Stimulated activated CD4-positive, alpha-beta T cell treated with anti-CD3 and anti-CD28 coated beads, Interleukin-15, amount 100 ng/mL, for 24 hours (primary cell): ENCODE measurements at regions not wholly inside any gene's neighbourhood (a gene's known extent, or its start where the extent isn't known, plus 50 kb on each side); places are given as distances from the start of the nearest gene placed in this dataset.

Experiments
- DNase-seq: peaks from one replicate; pipeline ENCODE4 v3.0.0-alpha.2; 2020

- no peak for DNase-seq
These were observed 54.5 kb downstream of the ADRA2A start for GRCh38 chr10:111131168-111131799.

DNA sequence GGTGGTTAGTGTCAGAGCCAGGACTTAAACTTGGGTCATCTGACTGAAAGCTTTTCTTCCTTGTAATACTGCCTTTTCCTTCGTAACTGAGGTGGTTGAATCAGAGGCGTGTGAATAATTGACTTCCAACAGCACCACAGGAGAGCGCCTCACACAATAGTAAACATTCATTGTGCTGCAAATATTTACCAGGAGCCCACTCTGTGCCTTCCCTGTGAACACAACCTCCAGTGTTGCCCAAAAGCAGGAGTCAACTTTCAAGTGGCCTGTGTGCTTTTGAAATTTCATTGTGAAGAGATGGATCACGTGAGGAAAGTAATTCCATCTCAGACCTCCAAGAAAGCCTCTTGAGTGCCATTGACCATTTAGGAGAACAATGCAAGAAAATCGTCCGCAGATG lies 60.2 kb downstream of the ADRA2A start:
- no peak for DNase-seq

GRCh38 chr10:111137587-111137986 lies 60.8 kb downstream of the ADRA2A start:
- no peak for DNase-seq

GRCh38 chr10:111138544-111138943 lies 61.7 kb downstream of the ADRA2A start:
- DNase-seq: no peak

DNA sequence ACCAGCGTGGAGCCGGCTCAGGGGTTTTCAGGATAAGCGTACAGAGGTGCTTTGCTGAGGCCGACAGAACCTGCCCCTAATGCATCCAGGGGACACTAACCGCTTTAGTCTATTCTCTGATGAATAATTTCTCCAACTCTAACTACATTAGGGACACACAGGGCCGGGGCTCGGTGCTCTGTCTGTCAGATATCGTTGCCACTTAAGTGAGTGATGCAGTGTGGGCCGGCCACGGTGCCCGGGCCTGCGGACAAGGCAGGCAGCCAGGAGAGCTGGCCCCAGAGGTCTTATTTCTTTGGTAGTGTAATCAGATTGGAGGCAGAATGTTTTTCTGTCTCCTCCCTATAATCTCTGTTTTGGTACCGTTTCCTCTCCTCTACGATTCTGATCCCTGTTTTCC lies 62.7 kb downstream of the ADRA2A start:
- DNase-seq: no peak

DNA sequence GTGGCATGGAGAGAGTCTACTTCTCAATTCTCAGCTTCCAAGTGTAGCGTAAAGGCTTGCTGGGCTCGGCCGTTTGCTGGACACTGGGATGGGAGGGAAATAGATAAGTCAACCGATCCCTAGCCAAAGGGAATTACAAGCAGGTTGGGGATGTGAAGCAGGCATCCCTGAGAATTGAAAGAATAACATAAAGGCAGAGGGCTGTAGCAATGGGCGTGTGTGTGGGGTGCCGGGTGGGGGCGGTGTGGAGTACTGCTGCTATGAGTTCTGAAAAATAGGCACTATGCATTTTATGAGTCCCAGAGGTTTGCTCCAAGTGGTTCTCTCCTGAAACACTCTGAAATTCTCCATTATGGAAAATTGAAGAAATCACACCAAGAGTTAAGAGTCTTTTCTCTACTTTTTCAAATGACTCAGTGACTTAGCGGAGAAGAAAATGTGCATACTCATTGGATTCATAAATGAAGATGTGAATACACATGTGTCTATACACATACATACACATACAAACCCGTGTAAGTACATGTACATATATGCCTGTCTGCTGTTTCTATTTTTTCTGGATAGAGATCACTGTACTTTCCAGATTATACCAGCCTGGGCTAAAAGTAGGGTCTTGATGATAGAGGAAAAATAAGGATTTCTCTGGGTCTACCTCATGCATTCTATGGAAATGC lies 65.4 kb downstream of the ADRA2A start:
- no peak for DNase-seq

DNA sequence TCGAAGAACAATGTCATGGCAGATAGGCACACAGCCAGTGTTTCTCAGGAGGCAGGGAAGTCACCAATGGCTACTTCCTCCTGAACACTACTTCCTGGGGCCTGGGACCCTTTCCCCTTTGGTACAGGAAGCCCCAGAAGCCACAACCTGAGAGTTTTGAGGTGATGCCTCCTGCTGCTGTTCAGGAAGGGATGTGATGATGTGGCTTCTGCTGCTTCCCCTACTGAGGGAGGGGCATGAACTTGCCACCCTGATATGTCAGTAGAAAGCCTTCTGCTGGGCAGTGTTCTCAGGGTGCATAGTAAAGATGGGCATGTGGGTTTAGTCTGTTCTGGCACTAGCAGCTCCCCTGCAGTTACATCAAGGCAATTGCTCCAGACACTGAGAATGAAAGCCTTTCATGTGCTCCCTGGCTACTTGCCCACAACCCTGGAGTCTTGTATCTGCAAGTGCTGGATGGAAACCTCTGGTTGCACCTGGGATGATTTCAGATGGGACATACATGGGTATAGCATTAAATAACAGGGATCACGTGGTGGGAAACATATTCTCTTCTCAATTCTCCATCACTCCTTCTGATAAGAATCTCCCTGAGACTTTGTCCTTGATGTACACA lies 69.3 kb downstream of the ADRA2A start:
- DNase-seq: no peak

DNA sequence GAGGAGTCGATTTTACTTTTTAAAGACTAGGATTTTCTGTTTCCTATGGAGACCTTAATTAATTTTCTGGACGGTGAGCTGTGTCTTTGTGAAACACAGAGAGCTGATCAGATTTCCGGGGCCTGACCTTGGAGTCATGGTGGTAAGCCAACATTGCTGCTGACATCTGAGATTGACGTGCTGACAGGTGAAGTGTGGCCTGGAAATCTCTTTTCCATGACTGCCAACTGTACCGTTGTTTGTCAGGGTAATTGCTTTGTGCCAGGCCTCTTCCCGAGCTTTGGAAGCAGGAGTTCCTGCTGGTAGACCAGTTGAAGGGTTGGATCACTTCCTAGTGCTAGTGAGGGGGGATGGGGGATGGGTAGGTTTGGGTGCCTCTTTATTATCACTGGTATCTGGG lies 71.2 kb downstream of the ADRA2A start:
- DNase-seq: no peak

DNA sequence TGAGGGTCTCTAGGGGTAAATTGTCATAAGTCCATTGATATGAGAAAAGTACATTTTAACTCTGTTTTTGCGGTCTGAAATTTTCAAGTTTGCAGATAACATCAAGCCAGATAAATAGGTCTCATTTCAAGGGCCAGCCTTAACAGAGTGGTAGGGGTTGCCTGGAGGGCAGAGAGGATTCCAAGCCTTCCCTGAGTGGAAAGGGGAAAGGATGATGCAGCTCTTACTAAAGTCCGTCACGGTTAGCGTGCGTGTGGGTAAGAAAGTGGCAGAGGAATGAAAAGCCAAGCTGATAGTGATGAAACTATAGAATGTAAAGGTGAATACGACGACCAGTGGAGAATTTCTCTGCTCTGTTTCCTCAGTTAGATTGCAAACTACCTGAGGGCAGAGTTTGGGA lies 71.6 kb downstream of the ADRA2A start:
- DNase-seq: no peak

GRCh38 chr10:111150691-111151090 lies 73.9 kb downstream of the ADRA2A start:
- DNase-seq: no peak

- DNase-seq: no peak
These were observed 74.9 kb downstream of the ADRA2A start for GRCh38 chr10:111151595-111152307.

GRCh38 chr10:111156754-111157153 lies 79.9 kb downstream of the ADRA2A start:
- DNase-seq: no peak

DNA sequence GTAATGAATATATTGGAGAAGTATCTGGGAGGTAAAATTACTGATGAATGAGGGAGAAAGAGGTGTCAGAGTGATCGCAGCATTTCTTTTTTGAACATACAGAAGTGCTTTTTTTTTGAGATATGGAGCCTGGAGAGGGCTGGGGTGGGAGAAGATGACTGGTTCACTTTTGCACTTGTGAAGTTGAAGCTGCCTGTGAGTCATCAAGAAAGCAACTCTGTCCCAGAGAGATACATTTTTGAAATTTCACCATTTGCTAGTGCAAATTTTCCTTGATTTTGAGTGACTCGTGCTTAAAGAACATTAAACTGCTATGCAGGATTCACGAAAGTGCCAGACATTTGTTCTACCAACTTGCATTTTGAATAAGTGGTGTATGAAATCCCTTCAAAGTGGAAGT lies 81.8 kb downstream of the ADRA2A start:
- no peak for DNase-seq

GRCh38 chr10:111161109-111161874 lies 84.5 kb downstream of the ADRA2A start:
- no peak for DNase-seq

DNA sequence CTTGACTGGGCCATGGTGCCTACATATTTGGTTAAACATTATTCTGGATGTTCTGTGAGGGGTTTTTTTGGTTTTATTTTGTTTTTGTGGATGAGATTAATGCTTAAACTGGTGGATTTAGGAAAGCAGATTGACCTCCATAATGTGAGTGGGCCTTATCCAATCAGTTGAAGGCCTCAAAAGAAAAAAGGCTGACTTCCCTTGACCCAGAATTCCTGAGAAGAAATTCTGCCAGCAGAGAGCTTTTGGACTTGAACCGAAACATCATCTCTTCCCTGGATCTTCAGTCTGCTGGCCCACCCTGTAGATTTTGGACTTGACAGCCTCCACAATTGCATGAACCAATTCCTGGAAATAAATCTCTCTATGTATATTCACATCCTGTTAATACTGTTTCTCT lies 94.4 kb downstream of the ADRA2A start:
- no peak for DNase-seq

DNA sequence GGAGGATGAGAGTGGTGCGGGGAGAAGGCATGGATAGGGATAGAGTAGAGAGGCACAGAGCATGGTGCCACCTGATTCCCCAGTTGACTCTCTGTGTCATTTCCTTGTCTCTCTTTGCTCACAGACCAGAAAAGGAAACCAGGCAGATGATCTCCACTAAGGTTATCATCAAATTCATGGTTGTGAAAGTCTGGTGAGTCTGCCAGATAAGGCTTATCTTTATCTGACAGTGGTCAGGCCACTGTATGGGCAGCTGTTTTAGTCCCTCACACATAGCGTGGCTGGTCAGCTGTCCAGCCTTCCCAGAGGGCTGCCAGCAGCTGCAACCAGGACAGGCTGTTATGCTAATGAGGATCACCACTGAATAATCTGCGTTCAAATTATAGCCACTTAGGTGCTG lies 99.0 kb downstream of the ADRA2A start:
- DNase-seq: no peak

GRCh38 chr10:111177379-111177778 lies 100.5 kb downstream of the ADRA2A start:
- no peak for DNase-seq

- no peak for DNase-seq
These were observed 102.7 kb downstream of the ADRA2A start for GRCh38 chr10:111179514-111179913.

DNA sequence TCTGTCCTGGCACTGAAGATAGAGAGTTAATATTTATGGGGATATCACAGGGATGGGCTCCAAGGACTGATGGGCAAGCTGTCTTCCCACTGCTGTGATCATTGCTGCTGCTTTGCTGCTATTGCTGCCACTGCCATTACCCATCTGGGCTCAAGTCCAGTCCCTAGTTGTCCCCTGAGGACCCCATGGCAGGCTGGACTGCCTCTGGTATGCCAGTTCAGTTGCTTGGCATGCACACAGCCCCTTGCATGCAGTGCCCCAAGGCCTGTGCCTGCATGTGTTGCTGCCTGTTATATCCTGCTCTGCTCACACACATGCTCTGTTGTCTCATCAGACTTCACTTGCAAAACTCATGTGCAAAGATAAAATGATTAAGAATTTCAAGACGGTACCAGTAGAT lies 109.5 kb downstream of the ADRA2A start:
- DNase-seq: no peak

DNA sequence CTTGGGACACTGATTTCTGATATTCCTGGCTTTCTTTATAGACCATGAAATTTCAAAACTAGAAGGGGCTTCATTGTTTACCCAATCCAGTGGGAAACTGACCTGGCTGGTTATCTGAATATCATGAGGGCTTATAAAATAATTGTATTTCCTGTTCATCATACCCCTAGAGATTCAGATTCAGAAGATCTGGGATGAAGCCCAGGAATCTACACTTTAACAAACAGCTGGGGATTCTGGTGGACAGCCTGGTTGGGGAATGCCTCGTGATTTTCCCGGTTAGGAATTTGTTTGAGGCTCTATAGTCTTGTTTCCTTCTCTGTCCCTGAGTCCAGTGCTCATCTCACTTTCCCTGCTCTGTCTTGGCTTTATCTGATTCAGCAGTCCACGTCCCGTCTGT lies 110.3 kb downstream of the ADRA2A start:
- no peak for DNase-seq

DNA sequence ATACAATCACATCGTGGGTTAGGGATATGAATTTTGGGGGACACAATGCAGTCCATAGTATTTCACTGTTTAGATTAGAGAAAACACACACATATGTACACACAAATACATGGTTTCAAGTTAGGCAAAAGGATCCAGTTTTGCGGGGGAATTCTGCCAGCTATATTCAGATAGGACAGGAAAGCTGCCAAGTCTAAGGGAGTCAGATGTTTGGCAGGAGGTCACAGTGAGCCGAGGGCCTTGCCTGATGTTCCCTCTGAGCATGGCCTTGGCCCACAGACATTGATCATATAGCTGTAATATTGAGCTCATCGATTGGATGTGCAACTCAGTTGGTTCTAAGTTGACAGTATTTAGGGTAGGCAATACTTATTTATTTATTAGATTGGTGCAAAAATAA lies 122.8 kb downstream of the ADRA2A start:
- DNase-seq: no peak

- DNase-seq: no peak
These were observed 123.8 kb downstream of the ADRA2A start for GRCh38 chr10:111200505-111201186.

- DNase-seq: no peak
These were observed 126.8 kb downstream of the ADRA2A start for GRCh38 chr10:111203615-111204014.
